ENCODE measurements at regions not wholly inside any gene's neighbourhood (a gene's known extent, or its start where the extent isn't known, plus 50 kb on each side); places are given as distances from the start of the nearest gene placed in this dataset.

DNA sequence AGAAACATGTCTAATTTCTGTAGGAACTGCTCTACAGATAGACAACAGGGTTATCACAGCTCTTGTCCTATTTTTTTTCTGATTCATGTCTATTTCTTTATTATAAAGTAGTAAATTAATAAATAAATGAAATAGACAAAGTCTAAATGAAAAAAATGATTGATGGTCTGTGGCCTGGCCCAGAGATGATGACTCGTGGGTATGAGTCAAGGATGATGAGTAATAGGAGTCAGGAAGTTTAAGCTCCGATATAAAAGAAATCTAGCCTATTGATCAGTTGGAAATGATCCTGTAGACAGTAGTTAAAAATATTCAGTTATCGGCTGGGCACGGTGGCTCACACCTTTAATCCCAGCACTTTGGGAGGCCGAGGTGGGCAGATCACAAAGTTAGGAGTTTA, 90.6 kb upstream of the RTL1 start:
- no peaks in the 10 kb centered on the region for H4K20me1 ChIP-seq (ENCODE audit: insufficient read depth, low read length)
- no peak overlapping the region for H3K27ac Mint-ChIP-seq
- H3K36me3 Mint-ChIP-seq: no peaks in the 10 kb centered on the region
- WGBS (ENCODE audit: insufficient coverage): 75% methylated on average over 4 of the region's 5 CpGs
- no peaks in the 10 kb centered on the region for H3K4me1 Mint-ChIP-seq
- H3K27me3 Mint-ChIP-seq (ENCODE audit: low read depth in 3 of 3): peaks cover 2 to 6% (median 5%) of the 10 kb centered on the region in 3 donors
- no peaks in the 10 kb centered on the region for H3K79me2 ChIP-seq (ENCODE audit: insufficient read depth, low read length)
- no peaks in the 10 kb centered on the region for H3K27me3 ChIP-seq (ENCODE audit: control insufficient read depth in 2 of 2, insufficient read depth in 2 of 2, low read length in 2 of 2)
- TF ChIP-seq, protein P1, sequence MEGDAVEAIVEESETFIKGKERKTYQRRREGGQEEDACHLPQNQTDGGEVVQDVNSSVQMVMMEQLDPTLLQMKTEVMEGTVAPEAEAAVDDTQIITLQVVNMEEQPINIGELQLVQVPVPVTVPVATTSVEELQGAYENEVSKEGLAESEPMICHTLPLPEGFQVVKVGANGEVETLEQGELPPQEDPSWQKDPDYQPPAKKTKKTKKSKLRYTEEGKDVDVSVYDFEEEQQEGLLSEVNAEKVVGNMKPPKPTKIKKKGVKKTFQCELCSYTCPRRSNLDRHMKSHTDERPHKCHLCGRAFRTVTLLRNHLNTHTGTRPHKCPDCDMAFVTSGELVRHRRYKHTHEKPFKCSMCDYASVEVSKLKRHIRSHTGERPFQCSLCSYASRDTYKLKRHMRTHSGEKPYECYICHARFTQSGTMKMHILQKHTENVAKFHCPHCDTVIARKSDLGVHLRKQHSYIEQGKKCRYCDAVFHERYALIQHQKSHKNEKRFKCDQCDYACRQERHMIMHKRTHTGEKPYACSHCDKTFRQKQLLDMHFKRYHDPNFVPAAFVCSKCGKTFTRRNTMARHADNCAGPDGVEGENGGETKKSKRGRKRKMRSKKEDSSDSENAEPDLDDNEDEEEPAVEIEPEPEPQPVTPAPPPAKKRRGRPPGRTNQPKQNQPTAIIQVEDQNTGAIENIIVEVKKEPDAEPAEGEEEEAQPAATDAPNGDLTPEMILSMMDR (IDR thresholded peaks at IDR 0.05): no peak
- no peak overlapping the region for H3K4me2 ChIP-seq (replicated peaks; ENCODE audit: extremely low read depth, low read length, poor library complexity, severe bottlenecking)
- no peak overlapping the region for H3K4me3 Mint-ChIP-seq
- H3K9me3 Mint-ChIP-seq: peaks cover 0 to 6% (median 2%) of the 10 kb centered on the region in 7 donors
- H3K9me3 ChIP-seq (replicated peaks in 1 of 2; ENCODE audit: control insufficient read depth in 1 of 2, insufficient read depth in 1 of 2, low read length in 2 of 2): no peaks in the 10 kb centered on the region
- no peak overlapping the region for H3K4me3 ChIP-seq (replicated peaks in 1 of 3; ENCODE audit: low read depth in 2 of 3, low read length in 3 of 3)
- no peak overlapping the region for H3K27ac ChIP-seq (ENCODE audit: low read depth in 1 of 2, low read length in 2 of 2)
- DNase-seq: no peak
- H2AFZ ChIP-seq (ENCODE audit: insufficient read depth, low read depth, low read length, poor library complexity, severe bottlenecking): no peak overlapping the region
- intact Hi-C loops (cut with micrococcal nuclease): no loop called here
- no peaks in the 10 kb centered on the region for H3K36me3 ChIP-seq (replicated peaks in 1 of 2; ENCODE audit: control insufficient read depth in 1 of 2, insufficient read depth in 2 of 2, low read length in 2 of 2)
- no peaks in the 10 kb centered on the region for H3K4me1 ChIP-seq (ENCODE audit: control insufficient read depth in 1 of 2, insufficient read depth in 2 of 2, low read length in 2 of 2)
- H3K9ac ChIP-seq (ENCODE audit: insufficient read depth, low read length, poor library complexity, severe bottlenecking): no peak overlapping the region

DNA sequence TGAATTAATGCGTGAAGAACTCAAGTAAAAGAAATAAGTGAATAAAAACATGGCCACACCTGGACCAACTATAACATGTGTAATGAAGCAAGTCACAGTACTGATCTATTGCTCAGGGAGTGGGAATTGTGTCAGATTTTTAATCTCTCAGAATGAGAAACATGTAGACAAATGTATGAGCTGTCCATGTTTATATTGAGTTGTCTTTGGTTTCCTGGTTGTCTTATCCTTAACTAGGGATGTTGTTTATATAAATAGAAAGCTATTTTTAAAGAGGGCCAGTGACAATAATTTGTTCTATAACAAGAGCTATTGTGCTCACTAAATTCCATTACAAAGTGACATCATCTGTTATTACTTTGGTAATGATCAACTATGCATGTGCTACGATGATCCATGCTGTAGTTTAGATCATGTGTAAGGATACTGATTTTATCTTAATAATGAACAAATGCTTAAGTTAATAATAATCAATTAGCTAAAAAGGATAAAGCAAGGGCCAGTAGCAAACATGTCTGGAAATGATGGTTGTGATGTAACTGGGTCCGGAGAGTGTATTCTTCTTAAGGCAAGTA, 91.3 kb upstream of the RTL1 start:
- no peaks in the 10 kb centered on the region for H3K36me3 ChIP-seq (replicated peaks in 1 of 2; ENCODE audit: control insufficient read depth in 1 of 2, insufficient read depth in 2 of 2, low read length in 2 of 2)
- no peak overlapping the region for H3K9ac ChIP-seq (ENCODE audit: insufficient read depth, low read length, poor library complexity, severe bottlenecking)
- Mint-ChIP-seq H3K9me3 (peaks cover 0 to 6% (median 2%) of the 10 kb centered on the region in 7 donors), H3K27me3 (ENCODE audit: low read depth in 3 of 3) (peaks cover 2 to 8% (median 7%) of the 10 kb centered on the region in 3 donors), H3K4me1 (no peaks in the 10 kb centered on the region), H3K27ac (no peak overlapping the region), H3K4me3 (no peak overlapping the region), H3K36me3 (no peaks in the 10 kb centered on the region)
- H3K4me3 ChIP-seq (replicated peaks in 1 of 3; ENCODE audit: low read depth in 2 of 3, low read length in 3 of 3): no peak overlapping the region
- no peaks in the 10 kb centered on the region for H3K4me1 ChIP-seq (ENCODE audit: control insufficient read depth in 1 of 2, insufficient read depth in 2 of 2, low read length in 2 of 2)
- intact Hi-C loops (cut with micrococcal nuclease): no loop called here
- no peaks in the 10 kb centered on the region for H3K9me3 ChIP-seq (replicated peaks in 1 of 2; ENCODE audit: control insufficient read depth in 1 of 2, insufficient read depth in 1 of 2, low read length in 2 of 2)
- no peak overlapping the region for H3K27ac ChIP-seq (ENCODE audit: low read depth in 1 of 2, low read length in 2 of 2)
- H2AFZ ChIP-seq (ENCODE audit: insufficient read depth, low read depth, low read length, poor library complexity, severe bottlenecking): no peak overlapping the region
- no peak overlapping the region for H3K4me2 ChIP-seq (replicated peaks; ENCODE audit: extremely low read depth, low read length, poor library complexity, severe bottlenecking)
- H3K79me2 ChIP-seq (ENCODE audit: insufficient read depth, low read length): no peaks in the 10 kb centered on the region
- no peaks in the 10 kb centered on the region for H4K20me1 ChIP-seq (ENCODE audit: insufficient read depth, low read length)
- WGBS (ENCODE audit: insufficient coverage): 100% methylated on average over 1 of the region's 3 CpGs
- TF ChIP-seq, protein P1 (IDR thresholded peaks at IDR 0.05): no peak
- DNase-seq: no peak
- H3K27me3 ChIP-seq (ENCODE audit: control insufficient read depth in 2 of 2, insufficient read depth in 2 of 2, low read length in 2 of 2): no peaks in the 10 kb centered on the region

Measured in CD14-positive monocyte (primary cell).